Esophagus squamous epithelium (tissue), 5 donors: ENCODE measurements at regions not wholly inside any gene's neighbourhood (a gene's known extent, or its start where the extent isn't known, plus 50 kb on each side); places are given as distances from the start of the nearest gene placed in this dataset.
"Not testable (repeated sequence)": the region's sequence is repeated elsewhere in the genome, so short reads cannot be mapped to it uniquely, and the experiment has no call there.

Source experiments
- DNase-seq: peaks from one replicate; lab custom pipeline; 2025; lab: John Stamatoyannopoulos, UW
- H3K27ac ChIP-seq, 4 donors: fragments of 200-600 bp; sonication (generic); one replicate each; pipeline ENCODE4 v1.5.1; 2016 to 2019; ENCODE audit warnings: mild to moderate bottlenecking in 1 of 4
- H3K27me3 ChIP-seq, 4 donors: fragments of 200-600 bp; sonication (generic); 1 replicate in 3 of 4; 2 replicates in 1 of 4; pipeline versions ENCODE4 v1.5.1 to v1.6.0; 2017 to 2021; ENCODE audit warnings: antibody characterized with exemption in 1 of 4
- H3K36me3 ChIP-seq, 3 donors: fragments of 200-600 bp; sonication (generic); one replicate each; pipeline ENCODE4 v1.5.1; 2016 to 2019
- H3K4me1 ChIP-seq, 3 donors: fragments of 200-600 bp; sonication (generic); one replicate each; pipeline ENCODE4 v1.5.1; 2017 to 2019
- H3K4me3 ChIP-seq, 4 donors: fragments of 200-600 bp; sonication (generic); 1 replicate in 3 of 4; 2 replicates in 1 of 4; pipeline ENCODE4 v1.5.1; 2016 to 2019; ENCODE audit warnings: mild to moderate bottlenecking in 2 of 4, moderate library complexity in 1 of 4
- H3K9me3 ChIP-seq, 3 donors: fragments of 200-600 bp; sonication (generic); one replicate each; pipeline ENCODE4 v1.5.1; 2016 to 2019
- CTCF ChIP-seq, 6 experiments: fragments of 450-650 bp in 4 of 6; fragments of 200-600 bp in 2 of 6; sonication (generic) in 2 of 6; IDR thresholded peaks; one replicate each; pipeline ENCODE4 v1.5.1; 2016 to 2019; ENCODE audit warnings: antibody characterized with exemption in 6 of 6, mild to moderate bottlenecking in 4 of 6, moderate library complexity in 4 of 6
- WGBS, 2 donors: methylation state at CpG; one replicate each; pipeline ENCODE4 v1.1.5; 2018; 5-methylcytosine and 5-hydroxymethylcytosine counted together
- intact Hi-C: fragments of 100-400 bp; cut with DNase I; formaldehyde crosslinking; loops from one replicate; pipeline ENCODE4 v1.15.0; 2022
- donor health status: DM: yes; HTN: yes; CAD: no.

GRCh38 chr13:16050055-16050454 is 3131.6 kb downstream of the TUBA3C start:
- H3K4me3 ChIP-seq, DNase-seq, H3K27ac ChIP-seq, H3K9me3 ChIP-seq, H3K36me3 ChIP-seq, H3K4me1 ChIP-seq, H3K27me3 ChIP-seq, intact Hi-C loops: not testable (repeated sequence)
- 81% methylated on average over 2 of the region's 5 CpGs; no CpG with 5 or more reads in 1 of the 2 donors for WGBS, 2 donors

GRCh38 chr13:16017494-16018009 is 3164.1 kb downstream of the TUBA3C start:
- H3K27me3 ChIP-seq, H3K27ac ChIP-seq, H3K36me3 ChIP-seq, H3K4me1 ChIP-seq, intact Hi-C loops, DNase-seq, H3K4me3 ChIP-seq: not testable (repeated sequence)
- WGBS, 2 donors: 46 to 49% methylated on average over 5 of the region's 5 CpGs
- peaks cover 5 to 52% (median 13%) of the 10 kb centered on the region in 3 donors for H3K9me3 ChIP-seq

- intact Hi-C loops, H3K4me3 ChIP-seq, H3K4me1 ChIP-seq, H3K36me3 ChIP-seq, DNase-seq, H3K27ac ChIP-seq, H3K27me3 ChIP-seq: not testable (repeated sequence)
- peak in 1 of 6 experiments; percentile 10 for TF ChIP-seq CTCF (IDR thresholded peaks at IDR 0.05)
- H3K9me3 ChIP-seq: peaks cover 0 to 39% (median 9%) of the 10 kb centered on the region in 3 donors
- 21 to 34% methylated on average over 2 of the region's 2 CpGs for WGBS, 2 donors
These were observed 3173.4 kb downstream of the TUBA3C start for GRCh38 chr13:16008271-16008670.
